Ishikawa (cell line): ENCODE measurements at regions not wholly inside any gene's neighbourhood (a gene's known extent, or its start where the extent isn't known, plus 50 kb on each side); places are given as distances from the start of the nearest gene placed in this dataset.

Source experiments
- CEBPB ChIP-seq: IDR thresholded peaks from 2 replicates; pipeline ENCODE4 v1.6.1; 2012
- EP300 ChIP-seq: IDR thresholded peaks from 2 replicates; pipeline ENCODE4 v1.6.1; 2012; ENCODE audit warnings: borderline replicate concordance
- FOXM1 ChIP-seq: IDR thresholded peaks from 2 replicates; pipeline ENCODE4 v1.6.1; 2012; ENCODE audit warnings: low read depth, borderline replicate concordance
- NFIC ChIP-seq: IDR thresholded peaks from 2 replicates; pipeline ENCODE4 v1.6.1; 2012
- RAD21 ChIP-seq: IDR thresholded peaks from 2 replicates; pipeline ENCODE4 v1.6.1; 2012; ENCODE audit warnings: low read depth
- TAF1 ChIP-seq: IDR thresholded peaks from 2 replicates; pipeline ENCODE4 v1.6.1; 2012; ENCODE audit warnings: low read depth, mild to moderate bottlenecking
- TCF12 ChIP-seq: IDR thresholded peaks from 2 replicates; pipeline ENCODE4 v1.6.1; 2012; ENCODE audit warnings: low read depth
- YY1 ChIP-seq: IDR thresholded peaks from 2 replicates; pipeline ENCODE4 v1.6.1; 2012; ENCODE audit warnings: low read depth
- ZBTB7A ChIP-seq: IDR thresholded peaks from 2 replicates; pipeline ENCODE4 v1.6.1; 2012; ENCODE audit warnings: low read depth
- TF ChIP-seq, protein P1 (sequence below): IDR thresholded peaks from 2 replicates; pipeline ENCODE4 v1.6.1; 2012; ENCODE audit warnings: low read depth, mild to moderate bottlenecking
- TF ChIP-seq, protein P2 (sequence below): IDR thresholded peaks from 2 replicates; pipeline ENCODE4 v1.6.1; 2012
- TF ChIP-seq, protein P3 (sequence below): IDR thresholded peaks from 2 replicates; pipeline ENCODE4 v1.6.1; 2012

DNA sequence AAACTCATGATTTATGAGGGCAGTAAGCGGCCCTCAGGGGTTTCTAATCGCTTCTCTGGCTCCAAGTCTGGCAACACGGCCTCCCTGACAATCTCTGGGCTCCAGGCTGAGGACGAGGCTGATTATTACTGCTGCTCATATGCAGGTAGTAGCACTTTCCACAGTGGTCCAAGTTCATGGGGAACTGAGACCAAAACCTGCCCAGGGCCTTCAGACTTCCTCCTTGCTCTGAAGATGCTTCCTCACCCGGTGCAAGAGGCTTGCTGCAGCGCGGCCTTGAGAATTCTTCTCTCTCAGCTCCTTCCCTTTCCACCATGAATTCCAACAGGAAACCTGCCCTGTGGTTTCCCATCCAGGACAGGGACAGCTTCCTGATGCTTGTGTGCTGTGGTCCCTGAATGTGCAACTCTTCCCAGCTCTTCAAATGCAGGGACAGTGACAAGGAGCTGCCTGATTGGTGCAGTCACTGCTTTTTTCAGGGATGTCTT lies 53.9 kb downstream of the GGTLC2 start:
- TF ChIP-seq, protein P1, sequence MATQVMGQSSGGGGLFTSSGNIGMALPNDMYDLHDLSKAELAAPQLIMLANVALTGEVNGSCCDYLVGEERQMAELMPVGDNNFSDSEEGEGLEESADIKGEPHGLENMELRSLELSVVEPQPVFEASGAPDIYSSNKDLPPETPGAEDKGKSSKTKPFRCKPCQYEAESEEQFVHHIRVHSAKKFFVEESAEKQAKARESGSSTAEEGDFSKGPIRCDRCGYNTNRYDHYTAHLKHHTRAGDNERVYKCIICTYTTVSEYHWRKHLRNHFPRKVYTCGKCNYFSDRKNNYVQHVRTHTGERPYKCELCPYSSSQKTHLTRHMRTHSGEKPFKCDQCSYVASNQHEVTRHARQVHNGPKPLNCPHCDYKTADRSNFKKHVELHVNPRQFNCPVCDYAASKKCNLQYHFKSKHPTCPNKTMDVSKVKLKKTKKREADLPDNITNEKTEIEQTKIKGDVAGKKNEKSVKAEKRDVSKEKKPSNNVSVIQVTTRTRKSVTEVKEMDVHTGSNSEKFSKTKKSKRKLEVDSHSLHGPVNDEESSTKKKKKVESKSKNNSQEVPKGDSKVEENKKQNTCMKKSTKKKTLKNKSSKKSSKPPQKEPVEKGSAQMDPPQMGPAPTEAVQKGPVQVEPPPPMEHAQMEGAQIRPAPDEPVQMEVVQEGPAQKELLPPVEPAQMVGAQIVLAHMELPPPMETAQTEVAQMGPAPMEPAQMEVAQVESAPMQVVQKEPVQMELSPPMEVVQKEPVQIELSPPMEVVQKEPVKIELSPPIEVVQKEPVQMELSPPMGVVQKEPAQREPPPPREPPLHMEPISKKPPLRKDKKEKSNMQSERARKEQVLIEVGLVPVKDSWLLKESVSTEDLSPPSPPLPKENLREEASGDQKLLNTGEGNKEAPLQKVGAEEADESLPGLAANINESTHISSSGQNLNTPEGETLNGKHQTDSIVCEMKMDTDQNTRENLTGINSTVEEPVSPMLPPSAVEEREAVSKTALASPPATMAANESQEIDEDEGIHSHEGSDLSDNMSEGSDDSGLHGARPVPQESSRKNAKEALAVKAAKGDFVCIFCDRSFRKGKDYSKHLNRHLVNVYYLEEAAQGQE, result no peak
- TF ChIP-seq TCF12 (no peak), YY1 (no peak), EP300 (no peak), FOXM1 (no peak), RAD21 (no peak), TAF1 (no peak), ZBTB7A (no peak), CEBPB (no peak), NFIC (no peak)
- TF ChIP-seq, protein P2, sequence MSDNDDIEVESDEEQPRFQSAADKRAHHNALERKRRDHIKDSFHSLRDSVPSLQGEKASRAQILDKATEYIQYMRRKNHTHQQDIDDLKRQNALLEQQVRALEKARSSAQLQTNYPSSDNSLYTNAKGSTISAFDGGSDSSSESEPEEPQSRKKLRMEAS, result no peak
- TF ChIP-seq, protein P3, sequence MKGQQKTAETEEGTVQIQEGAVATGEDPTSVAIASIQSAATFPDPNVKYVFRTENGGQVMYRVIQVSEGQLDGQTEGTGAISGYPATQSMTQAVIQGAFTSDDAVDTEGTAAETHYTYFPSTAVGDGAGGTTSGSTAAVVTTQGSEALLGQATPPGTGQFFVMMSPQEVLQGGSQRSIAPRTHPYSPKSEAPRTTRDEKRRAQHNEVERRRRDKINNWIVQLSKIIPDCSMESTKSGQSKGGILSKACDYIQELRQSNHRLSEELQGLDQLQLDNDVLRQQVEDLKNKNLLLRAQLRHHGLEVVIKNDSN, result no peak
